Body of pancreas (tissue), 4 donors: ENCODE measurements at regions not wholly inside any gene's neighbourhood (a gene's known extent, or its start where the extent isn't known, plus 50 kb on each side); places are given as distances from the start of the nearest gene placed in this dataset.

Experiments
- POLR2A ChIP-seq, 3 donors: fragments of 450-650 bp; IDR thresholded peaks; one replicate each; pipeline ENCODE4 v1.6.1; 2016; ENCODE audit warnings: antibody characterized with exemption in 3 of 3, mild to moderate bottlenecking in 2 of 3
- TF ChIP-seq, protein P1 (sequence below), 7 experiments: fragments of 450-650 bp in 4 of 7; fragments of 200-600 bp in 3 of 7; sonication (generic) in 3 of 7; IDR thresholded peaks; one replicate each; pipeline ENCODE4 v1.5.1; 2016 to 2019; ENCODE audit warnings: antibody characterized with exemption in 7 of 7

DNA sequence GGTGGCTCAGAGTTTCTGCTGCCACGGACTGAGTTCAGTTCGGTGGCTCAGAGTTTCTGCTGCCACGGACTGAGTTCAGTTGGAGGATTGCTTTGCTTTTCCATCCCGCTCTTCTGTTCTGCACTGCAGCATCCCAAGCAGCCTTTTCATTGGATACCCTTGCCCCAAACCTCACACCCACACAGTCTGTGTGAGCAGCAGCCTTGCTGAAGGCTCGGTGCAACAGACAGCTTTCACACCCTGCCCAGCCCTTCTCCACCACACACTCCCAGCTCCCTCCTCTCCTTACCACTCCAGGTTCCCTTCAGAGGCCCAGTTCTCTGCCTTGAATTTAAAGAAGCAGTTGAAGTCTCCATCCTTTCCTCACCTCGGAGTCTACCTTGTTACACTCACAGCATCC, 52.5 kb upstream of the CHD6 start:
- TF ChIP-seq, protein P1, sequence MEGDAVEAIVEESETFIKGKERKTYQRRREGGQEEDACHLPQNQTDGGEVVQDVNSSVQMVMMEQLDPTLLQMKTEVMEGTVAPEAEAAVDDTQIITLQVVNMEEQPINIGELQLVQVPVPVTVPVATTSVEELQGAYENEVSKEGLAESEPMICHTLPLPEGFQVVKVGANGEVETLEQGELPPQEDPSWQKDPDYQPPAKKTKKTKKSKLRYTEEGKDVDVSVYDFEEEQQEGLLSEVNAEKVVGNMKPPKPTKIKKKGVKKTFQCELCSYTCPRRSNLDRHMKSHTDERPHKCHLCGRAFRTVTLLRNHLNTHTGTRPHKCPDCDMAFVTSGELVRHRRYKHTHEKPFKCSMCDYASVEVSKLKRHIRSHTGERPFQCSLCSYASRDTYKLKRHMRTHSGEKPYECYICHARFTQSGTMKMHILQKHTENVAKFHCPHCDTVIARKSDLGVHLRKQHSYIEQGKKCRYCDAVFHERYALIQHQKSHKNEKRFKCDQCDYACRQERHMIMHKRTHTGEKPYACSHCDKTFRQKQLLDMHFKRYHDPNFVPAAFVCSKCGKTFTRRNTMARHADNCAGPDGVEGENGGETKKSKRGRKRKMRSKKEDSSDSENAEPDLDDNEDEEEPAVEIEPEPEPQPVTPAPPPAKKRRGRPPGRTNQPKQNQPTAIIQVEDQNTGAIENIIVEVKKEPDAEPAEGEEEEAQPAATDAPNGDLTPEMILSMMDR (IDR thresholded peaks at IDR 0.05), result no peak
- TF ChIP-seq POLR2A (IDR thresholded peaks at IDR 0.05), result no peak
